NB4 (cell line): ENCODE measurements at regions not wholly inside any gene's neighbourhood (a gene's known extent, or its start where the extent isn't known, plus 50 kb on each side); places are given as distances from the start of the nearest gene placed in this dataset.

Experiments used
- DNase-seq: peaks from one replicate; pipeline ENCODE4 v3.0.0; 2010; ENCODE audit warnings: low read depth
- H3K4me3 ChIP-seq: one replicate; pipeline ENCODE4 v1.5.1; 2011; ENCODE audit warnings: mild to moderate bottlenecking, low read depth, low read length, moderate library complexity
- CTCF ChIP-seq: IDR thresholded peaks from one replicate; pipeline ENCODE4 v1.5.1; 2012; ENCODE audit warnings: low read depth, low read length
- MAX ChIP-seq: IDR thresholded peaks from 2 replicates; pipeline ENCODE4 v1.6.1; 2011; ENCODE audit warnings: low read depth, low read length
- MYC ChIP-seq: IDR thresholded peaks from 2 replicates; pipeline ENCODE4 v1.6.1; 2011; ENCODE audit warnings: low read depth, low read length
- POLR2A ChIP-seq: IDR thresholded peaks from 2 replicates; pipeline ENCODE4 v1.6.1; 2011; ENCODE audit warnings: mild to moderate bottlenecking; ENCODE audit not compliant: insufficient read length; ENCODE audit errors: extremely low read depth

- TF ChIP-seq CTCF = no peak
- no peak for TF ChIP-seq MAX
- no peak for TF ChIP-seq MYC
- no peak for TF ChIP-seq POLR2A
- DNase-seq = no peak
- no peak overlapping the region for H3K4me3 ChIP-seq
Measured at GRCh38 chr20:52586660-52587059, 385.5 kb upstream of the TSHZ2 start.

- no peak for DNase-seq
- no peak for TF ChIP-seq POLR2A
- TF ChIP-seq MYC = no peak
- no peak overlapping the region for H3K4me3 ChIP-seq
Measured at GRCh38 chr20:52585333-52585732, 386.8 kb upstream of the TSHZ2 start.

- TF ChIP-seq MAX (no peak), CTCF (no peak), POLR2A (no peak), MYC (no peak)
- DNase-seq = no peak
- H3K4me3 ChIP-seq = no peak overlapping the region
Measured at GRCh38 chr20:52578559-52578958, 387.0 kb upstream of the ZFP64 start.

GRCh38 chr20:52577696-52578095 is 386.1 kb upstream of the ZFP64 start:
- TF ChIP-seq CTCF (no peak), MAX (no peak), POLR2A (no peak), MYC (no peak)
- H3K4me3 ChIP-seq = no peak overlapping the region
- DNase-seq = peak; percentile 41

- TF ChIP-seq POLR2A (no peak), CTCF (no peak), MAX (no peak), MYC (no peak)
- no peak overlapping the region for H3K4me3 ChIP-seq
Measured at GRCh38 chr20:52572687-52573086, 381.1 kb upstream of the ZFP64 start.

GRCh38 chr20:52569201-52569600 is 377.6 kb upstream of the ZFP64 start:
- no peak overlapping the region for H3K4me3 ChIP-seq
- TF ChIP-seq CTCF (no peak), MAX (no peak), MYC (no peak), POLR2A (no peak)
- DNase-seq = no peak

More at GRCh38 chr20:52572687-52573086, 381.1 kb upstream of the ZFP64 start:
- DNase-seq = no peak
